ENCODE measurements at regions not wholly inside any gene's neighbourhood (a gene's known extent, or its start where the extent isn't known, plus 50 kb on each side); places are given as distances from the start of the nearest gene placed in this dataset.

DNA sequence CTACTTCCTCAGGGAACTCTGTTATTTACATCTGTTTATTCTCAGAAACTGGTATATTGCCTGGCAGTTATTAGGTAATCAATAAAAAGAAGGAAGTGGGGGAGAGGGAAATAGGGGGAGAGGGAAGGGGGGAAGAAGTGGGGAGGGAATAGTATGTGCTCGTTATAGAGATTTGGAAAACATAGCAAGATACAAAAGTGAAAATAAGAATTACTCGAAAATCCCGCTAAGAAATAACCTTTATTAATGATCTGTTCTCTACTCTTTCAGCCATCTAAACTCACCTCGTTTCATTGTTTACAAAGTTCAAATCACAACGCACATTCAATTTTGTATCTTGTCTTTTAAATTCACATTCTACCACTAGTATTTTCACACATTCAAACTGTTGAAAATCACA, 63.0 kb upstream of the CDCA7L start:
- Histone ChIP-seq H3K27ac (ENCODE audit: low read depth, low read length) (no peak overlapping the region), H3K79me2 (ENCODE audit: insufficient read depth, low read length) (no peaks in the 10 kb centered on the region), H3K27me3 (ENCODE audit: insufficient read depth, low read length) (peaks cover 16% of the 10 kb centered on the region), H3K9me3 (ENCODE audit: low read depth, low read length) (no peaks in the 10 kb centered on the region), H2AFZ (ENCODE audit: low read length) (no peak overlapping the region), H3K4me1 (ENCODE audit: insufficient read depth, low read length) (no peaks in the 10 kb centered on the region), H3K4me3 (ENCODE audit: insufficient read depth, low read length) (no peak overlapping the region), H3K36me3 (ENCODE audit: insufficient read depth, low read length) (no peaks in the 10 kb centered on the region), H4K20me1 (ENCODE audit: insufficient read depth, low read length) (no peaks in the 10 kb centered on the region), H3K4me2 (ENCODE audit: insufficient read depth, low read length) (no peak overlapping the region)
- DNase-seq (ENCODE audit: insufficient read length, low spot score, missing footprints): no peak
- TF ChIP-seq, protein P1, sequence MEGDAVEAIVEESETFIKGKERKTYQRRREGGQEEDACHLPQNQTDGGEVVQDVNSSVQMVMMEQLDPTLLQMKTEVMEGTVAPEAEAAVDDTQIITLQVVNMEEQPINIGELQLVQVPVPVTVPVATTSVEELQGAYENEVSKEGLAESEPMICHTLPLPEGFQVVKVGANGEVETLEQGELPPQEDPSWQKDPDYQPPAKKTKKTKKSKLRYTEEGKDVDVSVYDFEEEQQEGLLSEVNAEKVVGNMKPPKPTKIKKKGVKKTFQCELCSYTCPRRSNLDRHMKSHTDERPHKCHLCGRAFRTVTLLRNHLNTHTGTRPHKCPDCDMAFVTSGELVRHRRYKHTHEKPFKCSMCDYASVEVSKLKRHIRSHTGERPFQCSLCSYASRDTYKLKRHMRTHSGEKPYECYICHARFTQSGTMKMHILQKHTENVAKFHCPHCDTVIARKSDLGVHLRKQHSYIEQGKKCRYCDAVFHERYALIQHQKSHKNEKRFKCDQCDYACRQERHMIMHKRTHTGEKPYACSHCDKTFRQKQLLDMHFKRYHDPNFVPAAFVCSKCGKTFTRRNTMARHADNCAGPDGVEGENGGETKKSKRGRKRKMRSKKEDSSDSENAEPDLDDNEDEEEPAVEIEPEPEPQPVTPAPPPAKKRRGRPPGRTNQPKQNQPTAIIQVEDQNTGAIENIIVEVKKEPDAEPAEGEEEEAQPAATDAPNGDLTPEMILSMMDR (IDR thresholded peaks at IDR 0.05; ENCODE audit: extremely low read depth, low read depth, low read length): no peak

DNA sequence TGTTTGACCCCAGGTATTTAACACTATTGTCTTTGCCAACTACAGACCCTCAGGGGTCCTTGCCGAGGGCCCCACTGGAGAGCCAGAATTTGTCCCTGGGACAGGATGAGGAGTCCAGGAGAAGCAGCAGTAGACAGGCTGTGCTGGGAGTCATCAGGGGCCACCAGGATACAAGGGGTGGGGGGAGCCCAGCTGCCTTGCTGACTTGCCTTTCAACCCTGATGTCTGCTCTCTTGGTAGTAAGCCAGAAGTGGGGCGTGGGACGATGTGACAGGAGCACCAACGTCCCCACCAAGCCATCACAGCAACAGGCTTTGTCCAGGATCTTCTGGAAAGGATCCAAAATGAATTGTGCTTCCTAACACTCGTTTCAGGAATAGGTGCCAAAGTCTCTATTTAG, 62.4 kb upstream of the CDCA7L start:
- peaks cover 16% of the 10 kb centered on the region for H3K27me3 ChIP-seq (ENCODE audit: insufficient read depth, low read length)
- no peak overlapping the region for H3K4me3 ChIP-seq (ENCODE audit: insufficient read depth, low read length)
- no peaks in the 10 kb centered on the region for H3K36me3 ChIP-seq (ENCODE audit: insufficient read depth, low read length)
- no peak for DNase-seq (ENCODE audit: insufficient read length, low spot score, missing footprints)
- TF ChIP-seq, protein P1 (IDR thresholded peaks at IDR 0.05; ENCODE audit: extremely low read depth, low read depth, low read length): no peak
- H3K27ac ChIP-seq (ENCODE audit: low read depth, low read length): no peak overlapping the region
- H2AFZ ChIP-seq (ENCODE audit: low read length): no peak overlapping the region
- H3K4me2 ChIP-seq (ENCODE audit: insufficient read depth, low read length): no peak overlapping the region
- no peaks in the 10 kb centered on the region for H4K20me1 ChIP-seq (ENCODE audit: insufficient read depth, low read length)
- H3K79me2 ChIP-seq (ENCODE audit: insufficient read depth, low read length): no peaks in the 10 kb centered on the region
- H3K4me1 ChIP-seq (ENCODE audit: insufficient read depth, low read length): no peaks in the 10 kb centered on the region
- H3K9me3 ChIP-seq (ENCODE audit: low read depth, low read length): no peaks in the 10 kb centered on the region

DNA sequence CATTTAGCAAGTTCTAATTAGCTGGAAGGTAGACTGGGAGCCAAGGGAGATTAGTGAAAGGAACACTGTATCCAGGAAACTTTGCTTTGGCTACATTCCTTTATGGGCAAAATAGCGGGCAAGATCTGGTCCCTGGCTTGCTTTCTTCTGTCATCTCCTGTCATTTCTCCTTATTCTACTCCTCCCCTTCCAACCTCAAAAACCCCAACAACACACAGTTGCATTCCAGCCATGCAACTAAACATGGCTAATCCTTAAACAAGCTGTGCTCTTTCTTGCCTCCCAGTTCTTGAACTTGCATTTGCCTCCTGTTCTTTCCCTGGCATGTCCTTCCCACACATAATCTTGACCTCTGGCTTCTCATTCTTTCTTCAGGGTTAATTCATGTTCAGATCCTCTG, 59.5 kb upstream of the CDCA7L start:
- H4K20me1 ChIP-seq (ENCODE audit: insufficient read depth, low read length): no peaks in the 10 kb centered on the region
- DNase-seq (ENCODE audit: insufficient read length, low spot score, missing footprints): no peak

DNA sequence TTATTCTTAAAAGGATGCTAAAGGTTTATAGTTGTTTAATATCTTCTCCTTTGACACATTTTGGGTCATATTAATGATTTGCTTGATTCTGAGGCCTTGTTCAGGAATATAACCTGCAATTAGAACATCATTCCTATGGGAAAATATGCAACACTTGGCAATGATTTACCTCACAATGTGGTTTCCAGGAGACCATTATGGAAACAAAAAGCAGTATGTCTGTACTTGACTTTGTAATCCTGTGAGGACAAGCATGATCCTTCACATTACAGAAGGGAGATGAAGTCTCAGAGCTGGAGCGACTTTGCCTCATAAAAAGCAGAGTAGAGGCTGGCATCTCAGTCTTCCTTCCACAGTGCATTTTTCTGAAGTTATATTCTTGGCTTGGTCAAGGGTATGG, 57.0 kb upstream of the CDCA7L start:
- no peak overlapping the region for H3K4me3 ChIP-seq (ENCODE audit: insufficient read depth, low read length)
- TF ChIP-seq, protein P1 (IDR thresholded peaks at IDR 0.05; ENCODE audit: extremely low read depth, low read depth, low read length): no peak
- H3K27ac ChIP-seq (ENCODE audit: low read depth, low read length): no peak overlapping the region
- H3K36me3 ChIP-seq (ENCODE audit: insufficient read depth, low read length): no peaks in the 10 kb centered on the region
- no peak overlapping the region for H2AFZ ChIP-seq (ENCODE audit: low read length)
- no peaks in the 10 kb centered on the region for H3K9me3 ChIP-seq (ENCODE audit: low read depth, low read length)
- DNase-seq (ENCODE audit: insufficient read length, low spot score, missing footprints): no peak
- no peaks in the 10 kb centered on the region for H3K79me2 ChIP-seq (ENCODE audit: insufficient read depth, low read length)
- no peaks in the 10 kb centered on the region for H4K20me1 ChIP-seq (ENCODE audit: insufficient read depth, low read length)
- no peak overlapping the region for H3K4me2 ChIP-seq (ENCODE audit: insufficient read depth, low read length)
- peaks cover 5% of the 10 kb centered on the region for H3K4me1 ChIP-seq (ENCODE audit: insufficient read depth, low read length)
- H3K27me3 ChIP-seq (ENCODE audit: insufficient read depth, low read length): peaks cover 6% of the 10 kb centered on the region

More for the DNA sequence above, 59.5 kb upstream of the CDCA7L start:
- H3K4me3 ChIP-seq (ENCODE audit: insufficient read depth, low read length): no peak overlapping the region
- TF ChIP-seq, protein P1 (IDR thresholded peaks at IDR 0.05; ENCODE audit: extremely low read depth, low read depth, low read length): no peak
- H3K79me2 ChIP-seq (ENCODE audit: insufficient read depth, low read length): no peaks in the 10 kb centered on the region
- peaks cover 5% of the 10 kb centered on the region for H3K4me1 ChIP-seq (ENCODE audit: insufficient read depth, low read length)
- H3K27ac ChIP-seq (ENCODE audit: low read depth, low read length): no peak overlapping the region
- no peak overlapping the region for H3K4me2 ChIP-seq (ENCODE audit: insufficient read depth, low read length)
- H3K36me3 ChIP-seq (ENCODE audit: insufficient read depth, low read length): no peaks in the 10 kb centered on the region
- peaks cover 15% of the 10 kb centered on the region for H3K27me3 ChIP-seq (ENCODE audit: insufficient read depth, low read length)
- H3K9me3 ChIP-seq (ENCODE audit: low read depth, low read length): no peaks in the 10 kb centered on the region
- H2AFZ ChIP-seq (ENCODE audit: low read length): no peak overlapping the region

Data from osteoblast (primary cell).